ENCODE measurements at regions not wholly inside any gene's neighbourhood (a gene's known extent, or its start where the extent isn't known, plus 50 kb on each side); places are given as distances from the start of the nearest gene placed in this dataset.

GRCh38 chr2:129672521-129672920 is 306.9 kb upstream of the RAB6C start:
- Histone ChIP-seq H3K4me3 (replicated peaks; ENCODE audit: insufficient read depth, low read length) (no peak overlapping the region), H3K27me3 (ENCODE audit: insufficient read depth, poor library complexity, severe bottlenecking) (no peaks in the 10 kb centered on the region), H3K27ac (replicated peaks) (no peak overlapping the region)
- no peak for DNase-seq (ENCODE audit: low read depth in 1 of 2, low spot score in 1 of 2)
- TF ChIP-seq POLR2AphosphoS5 (IDR thresholded peaks at IDR 0.05; ENCODE audit: low read depth) (no peak), SPI1 (IDR thresholded peaks at IDR 0.05; ENCODE audit: borderline replicate concordance, low read depth) (no peak), GABPA (IDR thresholded peaks at IDR 0.05; ENCODE audit: low read depth) (no peak), CTCF (IDR thresholded peaks at IDR 0.05; ENCODE audit: insufficient read depth, low read length) (no peak), REST (IDR thresholded peaks at IDR 0.05; ENCODE audit: insufficient replicate concordance, low read depth) (no peak)

- DNase-seq (ENCODE audit: low read depth in 1 of 2, low spot score in 1 of 2), result no peak
- no peaks in the 10 kb centered on the region for H3K27me3 ChIP-seq (ENCODE audit: insufficient read depth, poor library complexity, severe bottlenecking)
- no peak overlapping the region for H3K4me3 ChIP-seq (replicated peaks; ENCODE audit: insufficient read depth, low read length)
- no peak overlapping the region for H3K27ac ChIP-seq (replicated peaks)
- TF ChIP-seq CTCF (IDR thresholded peaks at IDR 0.05; ENCODE audit: insufficient read depth, low read length), result no peak
- TF ChIP-seq POLR2AphosphoS5 (IDR thresholded peaks at IDR 0.05; ENCODE audit: low read depth), result no peak
- no peak for TF ChIP-seq SPI1 (IDR thresholded peaks at IDR 0.05; ENCODE audit: borderline replicate concordance, low read depth)
- no peak for TF ChIP-seq GABPA (IDR thresholded peaks at IDR 0.05; ENCODE audit: low read depth)
- TF ChIP-seq REST (IDR thresholded peaks at IDR 0.05; ENCODE audit: insufficient replicate concordance, low read depth), result no peak
These were observed 306.2 kb upstream of the RAB6C start for GRCh38 chr2:129673234-129673633.

- TF ChIP-seq CTCF (IDR thresholded peaks at IDR 0.05; ENCODE audit: insufficient read depth, low read length) (no peak), SPI1 (IDR thresholded peaks at IDR 0.05; ENCODE audit: borderline replicate concordance, low read depth) (no peak), POLR2AphosphoS5 (IDR thresholded peaks at IDR 0.05; ENCODE audit: low read depth) (no peak), REST (IDR thresholded peaks at IDR 0.05; ENCODE audit: insufficient replicate concordance, low read depth) (no peak), GABPA (IDR thresholded peaks at IDR 0.05; ENCODE audit: low read depth) (no peak)
- H3K4me3 ChIP-seq (replicated peaks; ENCODE audit: insufficient read depth, low read length), result no peak overlapping the region
- DNase-seq (ENCODE audit: low read depth in 1 of 2, low spot score in 1 of 2), result no peak
- no peak overlapping the region for H3K27ac ChIP-seq (replicated peaks)
- H3K27me3 ChIP-seq (ENCODE audit: insufficient read depth, poor library complexity, severe bottlenecking), result no peaks in the 10 kb centered on the region
These were observed 305.4 kb upstream of the RAB6C start for GRCh38 chr2:129673847-129674711.

Measured in HL-60 (cell line).